ENCODE measurements at regions not wholly inside any gene's neighbourhood (a gene's known extent, or its start where the extent isn't known, plus 50 kb on each side); places are given as distances from the start of the nearest gene placed in this dataset.
"Not testable (repeated sequence)": the region's sequence is repeated elsewhere in the genome, so short reads cannot be mapped to it uniquely, and the experiment has no call there.

DNA sequence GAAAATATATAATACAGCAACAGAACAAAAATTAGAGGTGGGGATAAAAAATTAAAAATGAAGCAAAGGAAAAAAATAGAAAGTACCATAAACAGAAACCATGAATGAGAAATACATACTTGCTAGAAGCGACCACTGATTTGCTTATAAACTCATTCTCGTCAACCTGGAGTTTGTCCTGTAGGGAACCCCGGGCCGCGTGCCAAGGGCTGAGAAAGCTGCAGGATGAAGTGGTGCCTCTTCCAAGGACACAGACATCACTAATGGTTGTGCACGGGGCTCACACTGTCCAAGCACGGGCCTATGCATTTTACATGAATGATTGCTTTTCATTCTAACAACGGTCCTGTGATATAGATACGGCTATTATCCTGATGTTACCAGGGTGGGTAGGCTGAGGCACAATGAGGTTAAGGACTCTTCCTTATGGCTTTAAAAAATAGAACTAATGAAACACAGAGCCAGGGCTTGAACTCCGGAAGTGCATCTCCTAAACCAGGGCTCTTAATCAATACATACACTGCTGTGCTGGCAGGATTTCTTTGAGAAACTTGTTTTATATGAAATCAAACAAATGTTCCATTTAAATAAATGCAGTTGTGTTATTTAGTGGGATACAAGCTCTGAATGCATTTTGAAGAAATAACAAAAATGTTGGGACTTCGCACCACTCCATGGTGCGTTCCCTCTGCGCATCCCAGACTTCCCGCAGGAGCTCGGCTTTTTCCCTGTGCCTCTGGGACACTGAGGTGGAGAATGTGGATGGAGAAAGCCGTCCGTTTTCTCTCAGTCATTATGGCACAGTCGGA is 113.9 kb upstream of the PHACTR3 start:
- TF ChIP-seq, protein P1, sequence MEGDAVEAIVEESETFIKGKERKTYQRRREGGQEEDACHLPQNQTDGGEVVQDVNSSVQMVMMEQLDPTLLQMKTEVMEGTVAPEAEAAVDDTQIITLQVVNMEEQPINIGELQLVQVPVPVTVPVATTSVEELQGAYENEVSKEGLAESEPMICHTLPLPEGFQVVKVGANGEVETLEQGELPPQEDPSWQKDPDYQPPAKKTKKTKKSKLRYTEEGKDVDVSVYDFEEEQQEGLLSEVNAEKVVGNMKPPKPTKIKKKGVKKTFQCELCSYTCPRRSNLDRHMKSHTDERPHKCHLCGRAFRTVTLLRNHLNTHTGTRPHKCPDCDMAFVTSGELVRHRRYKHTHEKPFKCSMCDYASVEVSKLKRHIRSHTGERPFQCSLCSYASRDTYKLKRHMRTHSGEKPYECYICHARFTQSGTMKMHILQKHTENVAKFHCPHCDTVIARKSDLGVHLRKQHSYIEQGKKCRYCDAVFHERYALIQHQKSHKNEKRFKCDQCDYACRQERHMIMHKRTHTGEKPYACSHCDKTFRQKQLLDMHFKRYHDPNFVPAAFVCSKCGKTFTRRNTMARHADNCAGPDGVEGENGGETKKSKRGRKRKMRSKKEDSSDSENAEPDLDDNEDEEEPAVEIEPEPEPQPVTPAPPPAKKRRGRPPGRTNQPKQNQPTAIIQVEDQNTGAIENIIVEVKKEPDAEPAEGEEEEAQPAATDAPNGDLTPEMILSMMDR (IDR thresholded peaks at IDR 0.05), result not testable (repeated sequence)
- not testable (repeated sequence) for TF ChIP-seq POLR2A (IDR thresholded peaks at IDR 0.05)

Measured in thyroid gland (tissue), 4 donors.